Subcutaneous abdominal adipose tissue (tissue), 5 donors: ENCODE measurements at regions not wholly inside any gene's neighbourhood (a gene's known extent, or its start where the extent isn't known, plus 50 kb on each side); places are given as distances from the start of the nearest gene placed in this dataset.
"Not testable (repeated sequence)": the region's sequence is repeated elsewhere in the genome, so short reads cannot be mapped to it uniquely, and the experiment has no call there.

Experiments
- H3K27ac ChIP-seq: one replicate; pipeline ENCODE4 v1.7.0; 2013; ENCODE audit warnings: low read depth, mild to moderate bottlenecking, inconsistent platforms, low read length, moderate library complexity
- H3K27me3 ChIP-seq, 5 donors: one replicate each; pipeline ENCODE4 v1.7.0; 2013; ENCODE audit warnings: low read length in 5 of 5, inconsistent platforms in 1 of 5; ENCODE audit not compliant: control insufficient read depth in 5 of 5, insufficient read depth in 4 of 5
- H3K36me3 ChIP-seq, 5 donors: one replicate each; pipeline ENCODE4 v1.7.0; 2013; ENCODE audit warnings: low read length in 5 of 5; ENCODE audit not compliant: control insufficient read depth in 5 of 5, insufficient read depth in 5 of 5
- H3K4me1 ChIP-seq, 5 donors: one replicate each; pipeline ENCODE4 v1.7.0; 2013; ENCODE audit warnings: low read length in 5 of 5, mild to moderate bottlenecking in 3 of 5, moderate library complexity in 1 of 5; ENCODE audit not compliant: control insufficient read depth in 5 of 5, insufficient read depth in 5 of 5
- H3K4me3 ChIP-seq, 5 donors: one replicate each; pipeline ENCODE4 v1.7.0; 2013; ENCODE audit warnings: low read length in 5 of 5, low read depth in 1 of 5
- H3K9ac ChIP-seq, 5 donors: one replicate each; pipeline ENCODE4 v1.7.0; 2013; ENCODE audit warnings: low read length in 5 of 5, mild to moderate bottlenecking in 4 of 5, moderate library complexity in 3 of 5
- H3K9me3 ChIP-seq, 5 donors: one replicate each; pipeline ENCODE4 v1.7.0; 2013; ENCODE audit warnings: low read length in 5 of 5; ENCODE audit not compliant: control insufficient read depth in 5 of 5
- donor health status: healthy.
- donor health status: healthy.
- donor health status: healthy.
- donor health status: healthy.
- donor health status: healthy.

GRCh38 chr16:29199626-29200025 lies 206.9 kb downstream of the NPIPB11 start:
- peaks cover 0 to 31% (median 7%) of the 10 kb centered on the region in 5 donors for H3K4me1 ChIP-seq
- not testable (repeated sequence) for H3K9ac ChIP-seq, H3K4me3 ChIP-seq, H3K27me3 ChIP-seq, H3K9me3 ChIP-seq, H3K27ac ChIP-seq, H3K36me3 ChIP-seq

- no peak overlapping the region for H3K4me3 ChIP-seq
- no peak overlapping the region for H3K27ac ChIP-seq
- peaks cover 0 to 31% (median 7%) of the 10 kb centered on the region in 5 donors for H3K4me1 ChIP-seq
These were observed 207.6 kb downstream of the NPIPB11 start for GRCh38 chr16:29198731-29199521.

GRCh38 chr16:29198231-29198630 lies 208.3 kb downstream of the NPIPB11 start:
- Histone ChIP-seq H3K9me3 (no peaks in the 10 kb centered on the region), H3K9ac (no peak overlapping the region), H3K36me3 (no peaks in the 10 kb centered on the region), H3K4me3 (no peak overlapping the region), H3K27me3 (no peaks in the 10 kb centered on the region), H3K4me1 (peaks cover 0 to 31% (median 7%) of the 10 kb centered on the region in 5 donors), H3K27ac (no peak overlapping the region)

More at GRCh38 chr16:29198731-29199521, 207.6 kb downstream of the NPIPB11 start:
- Histone ChIP-seq H3K9me3 (no peaks in the 10 kb centered on the region), H3K9ac (peak overlapping the region in 1 of 5 donors; percentile 20), H3K27me3 (no peaks in the 10 kb centered on the region), H3K36me3 (no peaks in the 10 kb centered on the region)

- not testable (repeated sequence) for H3K4me3 ChIP-seq, H3K9ac ChIP-seq, H3K27me3 ChIP-seq, H3K27ac ChIP-seq, H3K36me3 ChIP-seq, H3K9me3 ChIP-seq
- H3K4me1 ChIP-seq = peaks cover 0 to 28% (median 7%) of the 10 kb centered on the region in 5 donors
These were observed 208.9 kb downstream of the NPIPB11 start for GRCh38 chr16:29197494-29198100.

GRCh38 chr16:29196746-29197145 lies 209.8 kb downstream of the NPIPB11 start:
- H3K36me3 ChIP-seq, H3K9ac ChIP-seq, H3K27me3 ChIP-seq, H3K9me3 ChIP-seq, H3K27ac ChIP-seq, H3K4me3 ChIP-seq: not testable (repeated sequence)
- peaks cover 0 to 22% (median 7%) of the 10 kb centered on the region in 5 donors for H3K4me1 ChIP-seq

GRCh38 chr16:29195116-29195872 lies 210.4 kb downstream of the LAT start:
- H3K27ac ChIP-seq = peak overlapping the region; percentile 37
- not testable (repeated sequence) for H3K9me3 ChIP-seq, H3K9ac ChIP-seq, H3K36me3 ChIP-seq, H3K27me3 ChIP-seq
- H3K4me1 ChIP-seq = peaks cover 0 to 13% (median 5%) of the 10 kb centered on the region in 5 donors
- H3K4me3 ChIP-seq = peak overlapping the region in 3 of 5 donors; percentile 7 to 36 (median 29)

- not testable (repeated sequence) for H3K4me3 ChIP-seq, H3K4me1 ChIP-seq, H3K27ac ChIP-seq, H3K27me3 ChIP-seq, H3K9me3 ChIP-seq, H3K9ac ChIP-seq, H3K36me3 ChIP-seq
These were observed 209.5 kb downstream of the LAT start for GRCh38 chr16:29194185-29194844.

- H3K36me3 ChIP-seq, H3K27ac ChIP-seq, H3K4me1 ChIP-seq, H3K9ac ChIP-seq, H3K27me3 ChIP-seq, H3K4me3 ChIP-seq, H3K9me3 ChIP-seq: not testable (repeated sequence)
These were observed 208.8 kb downstream of the LAT start for GRCh38 chr16:29193634-29194033.

GRCh38 chr16:29193248-29193574 lies 208.4 kb downstream of the LAT start:
- H3K4me1 ChIP-seq, H3K9me3 ChIP-seq, H3K27ac ChIP-seq, H3K27me3 ChIP-seq, H3K9ac ChIP-seq, H3K36me3 ChIP-seq, H3K4me3 ChIP-seq: not testable (repeated sequence)
